Mucosa of rectum (tissue), 2 donors: ENCODE measurements at regions not wholly inside any gene's neighbourhood (a gene's known extent, or its start where the extent isn't known, plus 50 kb on each side); places are given as distances from the start of the nearest gene placed in this dataset.

Experiments used
- H3K27ac ChIP-seq, 2 donors: one replicate each; pipeline ENCODE4 v1.7.0; 2013; ENCODE audit warnings: inconsistent platforms in 2 of 2, low read depth in 2 of 2, low read length in 2 of 2
- H3K27me3 ChIP-seq, 2 donors: one replicate each; pipeline ENCODE4 v1.7.0; 2013; ENCODE audit warnings: low read length in 2 of 2; ENCODE audit not compliant: control insufficient read depth in 2 of 2, insufficient read depth in 2 of 2
- H3K36me3 ChIP-seq, 2 donors: one replicate each; pipeline ENCODE4 v1.7.0; 2013; ENCODE audit warnings: low read length in 2 of 2; ENCODE audit not compliant: control insufficient read depth in 2 of 2, insufficient read depth in 2 of 2
- H3K4me1 ChIP-seq, 2 donors: one replicate each; pipeline ENCODE4 v1.7.0; 2013; ENCODE audit warnings: low read length in 2 of 2, mild to moderate bottlenecking in 1 of 2; ENCODE audit not compliant: control insufficient read depth in 2 of 2, insufficient read depth in 2 of 2
- H3K4me3 ChIP-seq, 2 donors: one replicate each; pipeline ENCODE4 v1.7.0; 2013; ENCODE audit warnings: low read length in 2 of 2
- H3K9ac ChIP-seq, 2 donors: one replicate each; pipeline ENCODE4 v1.7.0; 2013; ENCODE audit warnings: low read length in 2 of 2, low read depth in 1 of 2, mild to moderate bottlenecking in 1 of 2
- H3K9me3 ChIP-seq, 2 donors: one replicate each; pipeline ENCODE4 v1.7.0; 2013; ENCODE audit warnings: low read length in 2 of 2; ENCODE audit not compliant: control insufficient read depth in 2 of 2
- donor health status: healthy.
- donor health status: Normal muscosa, but diverticular disease.

GRCh38 chr9:82206490-82206889 lies 217.9 kb downstream of the SPATA31D1 start:
- Histone ChIP-seq H3K27ac (no peak overlapping the region), H3K27me3 (no peaks in the 10 kb centered on the region), H3K36me3 (no peaks in the 10 kb centered on the region), H3K4me1 (no peaks in the 10 kb centered on the region), H3K9me3 (peaks cover 0 to 4% of the 10 kb centered on the region in 2 donors), H3K4me3 (no peak overlapping the region), H3K9ac (no peak overlapping the region)

- peaks cover 0 to 4% of the 10 kb centered on the region in 2 donors for H3K9me3 ChIP-seq
- no peaks in the 10 kb centered on the region for H3K4me1 ChIP-seq
- no peak overlapping the region for H3K27ac ChIP-seq
- no peaks in the 10 kb centered on the region for H3K36me3 ChIP-seq
- no peaks in the 10 kb centered on the region for H3K27me3 ChIP-seq
- H3K4me3 ChIP-seq: no peak overlapping the region
- no peak overlapping the region for H3K9ac ChIP-seq
These were observed 218.4 kb downstream of the SPATA31D1 start for GRCh38 chr9:82206946-82207345.

GRCh38 chr9:82208741-82209450 lies 220.3 kb downstream of the SPATA31D1 start:
- Histone ChIP-seq H3K4me3 (no peak overlapping the region), H3K9me3 (peaks cover 0 to 4% of the 10 kb centered on the region in 2 donors), H3K36me3 (no peaks in the 10 kb centered on the region), H3K4me1 (no peaks in the 10 kb centered on the region), H3K27me3 (no peaks in the 10 kb centered on the region), H3K9ac (no peak overlapping the region), H3K27ac (no peak overlapping the region)

GRCh38 chr9:82209797-82210470 lies 221.4 kb downstream of the SPATA31D1 start:
- Histone ChIP-seq H3K27me3 (no peaks in the 10 kb centered on the region), H3K9me3 (peaks cover 0 to 4% of the 10 kb centered on the region in 2 donors), H3K36me3 (no peaks in the 10 kb centered on the region), H3K9ac (no peak overlapping the region), H3K4me3 (no peak overlapping the region), H3K4me1 (no peaks in the 10 kb centered on the region), H3K27ac (no peak overlapping the region)

- H3K27ac ChIP-seq: no peak overlapping the region
- no peaks in the 10 kb centered on the region for H3K27me3 ChIP-seq
These were observed 224.3 kb downstream of the SPATA31D1 start for GRCh38 chr9:82212885-82213284.

GRCh38 chr9:82216435-82216834 lies 227.9 kb downstream of the SPATA31D1 start:
- no peaks in the 10 kb centered on the region for H3K27me3 ChIP-seq
- H3K36me3 ChIP-seq: no peaks in the 10 kb centered on the region
- H3K4me1 ChIP-seq: no peaks in the 10 kb centered on the region
- no peaks in the 10 kb centered on the region for H3K9me3 ChIP-seq
- no peak overlapping the region for H3K4me3 ChIP-seq
- H3K9ac ChIP-seq: no peak overlapping the region
- H3K27ac ChIP-seq: no peak overlapping the region

More at GRCh38 chr9:82212885-82213284, 224.3 kb downstream of the SPATA31D1 start:
- no peak overlapping the region for H3K4me3 ChIP-seq
- H3K9ac ChIP-seq: no peak overlapping the region
- no peaks in the 10 kb centered on the region for H3K36me3 ChIP-seq
- H3K4me1 ChIP-seq: no peaks in the 10 kb centered on the region
- H3K9me3 ChIP-seq: peaks cover 0 to 4% of the 10 kb centered on the region in 2 donors

- Histone ChIP-seq H3K27me3 (no peaks in the 10 kb centered on the region), H3K4me3 (no peak overlapping the region), H3K9me3 (no peaks in the 10 kb centered on the region), H3K27ac (no peak overlapping the region), H3K4me1 (no peaks in the 10 kb centered on the region), H3K9ac (no peak overlapping the region), H3K36me3 (no peaks in the 10 kb centered on the region)
These were observed 234.9 kb downstream of the SPATA31D1 start for GRCh38 chr9:82223442-82223841.

GRCh38 chr9:82231411-82231810 lies 242.8 kb downstream of the SPATA31D1 start:
- peaks cover 0 to 5% of the 10 kb centered on the region in 2 donors for H3K9me3 ChIP-seq
- no peak overlapping the region for H3K4me3 ChIP-seq
- no peaks in the 10 kb centered on the region for H3K4me1 ChIP-seq
- no peaks in the 10 kb centered on the region for H3K36me3 ChIP-seq
- H3K27me3 ChIP-seq: no peaks in the 10 kb centered on the region
- no peak overlapping the region for H3K27ac ChIP-seq
- H3K9ac ChIP-seq: no peak overlapping the region

GRCh38 chr9:82234160-82234943 lies 245.8 kb downstream of the SPATA31D1 start:
- H3K9me3 ChIP-seq: peaks cover 0 to 5% of the 10 kb centered on the region in 2 donors
- no peaks in the 10 kb centered on the region for H3K4me1 ChIP-seq
- H3K27ac ChIP-seq: no peak overlapping the region
- H3K27me3 ChIP-seq: no peaks in the 10 kb centered on the region
- no peak overlapping the region for H3K9ac ChIP-seq
- no peak overlapping the region for H3K4me3 ChIP-seq
- no peaks in the 10 kb centered on the region for H3K36me3 ChIP-seq
